GM12878 (cell line): ENCODE measurements at regions not wholly inside any gene's neighbourhood (a gene's known extent, or its start where the extent isn't known, plus 50 kb on each side); places are given as distances from the start of the nearest gene placed in this dataset.

Source experiments
- ATAC-seq: fragments of 200-7000 bp; cut with Tn5 transposase; 3 replicates; pipeline ENCODE4 v1.9.1; 2020; ENCODE audit warnings: mild to moderate bottlenecking, moderate library complexity
- BruUV-seq: library from RNA; stranded (reverse); fragments of 400-500 nt; replicated peaks from 2 replicates; lab custom pipeline; 2021; lab: Mats Ljungman, UMichigan
- CTCF ChIA-PET: fragments of 300-600 bp; sonication (Branson Sonifier 250); formaldehyde crosslinking; extraction: SDS; loops from one replicate; lab custom pipeline; 2021; ENCODE audit warnings: inconsistent platforms; lab: Yijun Ruan, JAX
- POLR2A ChIA-PET: fragments of 350-600 bp; formaldehyde crosslinking; extraction: SDS; loops from one replicate; lab custom pipeline; 2021; ENCODE audit warnings: inconsistent platforms; lab: Charles Lee
- RAD21 ChIA-PET: fragments of 300-600 bp; sonication (Branson Sonifier 250); formaldehyde crosslinking; loops from one replicate; lab custom pipeline; 2023; ENCODE audit warnings: antibody characterized with exemption; ENCODE audit not compliant: unreplicated experiment; lab: Charles Lee
- SMC1A ChIA-PET: fragments of 300-600 bp; sonication (Branson Sonifier 250); formaldehyde crosslinking; loops from one replicate; lab custom pipeline; 2023; ENCODE audit not compliant: unreplicated experiment, uncharacterized antibody; lab: Charles Lee
- DNase-seq: peaks from one replicate; pipeline ENCODE4 v3.0.0-alpha.2; 2011; ENCODE audit warnings: low read depth, low spot score
- FAIRE-seq: peaks from 3 replicates; lab custom pipeline; 2011; peaks lifted over from hg19 to GRCh38; lab: Jason Lieb, UNC
- H2AFZ ChIP-seq: 2 replicates; pipeline ENCODE4 v1.6.0; 2011; ENCODE audit warnings: low read depth, low read length, control low read depth; ENCODE audit not compliant: control insufficient read depth
- H3K27ac ChIP-seq: 2 replicates; pipeline ENCODE4 v1.5.1; 2011; ENCODE audit warnings: control low read depth; ENCODE audit not compliant: control insufficient read depth, insufficient read depth
- H3K27me3 ChIP-seq, 2 experiments: replicated peaks in 1 of 2; 2 replicates each; pipeline versions ENCODE4 v1.6.0 to v1.6.1; 2011; ENCODE audit warnings: low read length in 1 of 2; ENCODE audit not compliant: control insufficient read depth in 2 of 2, insufficient read depth in 2 of 2
- H3K36me3 ChIP-seq, 2 experiments: 2 replicates each; pipeline ENCODE4 v1.5.1; 2011; ENCODE audit warnings: low read length in 1 of 2; ENCODE audit not compliant: control insufficient read depth in 2 of 2, insufficient read depth in 2 of 2
- H3K4me1 ChIP-seq: 2 replicates; pipeline ENCODE4 v1.6.1; 2011; ENCODE audit warnings: mild to moderate bottlenecking, low read length, moderate library complexity, mixed read lengths; ENCODE audit not compliant: control insufficient read depth, insufficient read depth
- H3K4me2 ChIP-seq: 2 replicates; pipeline ENCODE4 v1.6.0; 2011; ENCODE audit warnings: control low read depth; ENCODE audit not compliant: control insufficient read depth, insufficient read depth
- H3K4me3 ChIP-seq: fragments of 200-600 bp; sonication (generic); 2 replicates; pipeline ENCODE4 v1.5.1; 2016
- H3K79me2 ChIP-seq: 2 replicates; pipeline ENCODE4 v1.6.0; 2011; ENCODE audit warnings: low read length; ENCODE audit not compliant: control insufficient read depth, insufficient read depth
- H3K9ac ChIP-seq: 2 replicates; pipeline ENCODE4 v1.8.0; 2011; ENCODE audit warnings: low read length, control low read depth, mixed read lengths; ENCODE audit not compliant: control insufficient read depth, insufficient read depth
- H3K9me3 ChIP-seq: replicated peaks from 3 replicates; pipeline ENCODE4 v1.5.1; 2011; ENCODE audit warnings: mild to moderate bottlenecking, low read length; ENCODE audit not compliant: control insufficient read depth, insufficient read depth
- H4K20me1 ChIP-seq: 2 replicates; pipeline ENCODE4 v1.6.0; 2011; ENCODE audit not compliant: control insufficient read depth, insufficient read depth
- ASH2L ChIP-seq: fragments of 300-600, 200-600 bp; sonication (generic); IDR thresholded peaks from 2 replicates; pipeline ENCODE4 v1.6.1; 2017; ENCODE audit warnings: low read depth, mild to moderate bottlenecking, borderline replicate concordance
- ATF7 ChIP-seq: fragments of 450-650 bp; IDR thresholded peaks from 2 replicates; pipeline ENCODE4 v1.6.1; 2016; ENCODE audit warnings: low read depth, mild to moderate bottlenecking
- BCL11A ChIP-seq: IDR thresholded peaks from 2 replicates; pipeline ENCODE4 v1.6.1; 2011; ENCODE audit warnings: low read depth, low read length
- BCLAF1 ChIP-seq: fragments of 450-650 bp; IDR thresholded peaks from 2 replicates; pipeline ENCODE4 v1.6.1; 2017; ENCODE audit warnings: antibody characterized with exemption, mild to moderate bottlenecking, moderate library complexity
- CBFB ChIP-seq: IDR thresholded peaks from 2 replicates; pipeline ENCODE4 v1.6.1; 2016; ENCODE audit warnings: antibody characterized with exemption, low read depth
- CHD2 ChIP-seq: IDR thresholded peaks from 2 replicates; pipeline ENCODE4 v1.6.1; 2011; ENCODE audit warnings: low read depth, low read length, improper control_type of control experiment, borderline replicate concordance
- ELK1 ChIP-seq: IDR thresholded peaks from 2 replicates; pipeline ENCODE4 v1.6.1; 2012; ENCODE audit warnings: low read depth, low read length, improper control_type of control experiment
- ESRRA ChIP-seq: IDR thresholded peaks from 2 replicates; pipeline ENCODE4 v1.6.1; 2012; ENCODE audit warnings: mild to moderate bottlenecking, low read length, improper control_type of control experiment
- MTA3 ChIP-seq: IDR thresholded peaks from 2 replicates; pipeline ENCODE4 v1.6.1; 2012; ENCODE audit warnings: low read length, inconsistent platforms, borderline replicate concordance
- NFIC ChIP-seq: IDR thresholded peaks from 2 replicates; pipeline ENCODE4 v1.6.1; 2012; ENCODE audit warnings: low read depth, mild to moderate bottlenecking, inconsistent platforms, low read length, moderate library complexity
- PBX3 ChIP-seq: IDR thresholded peaks from 2 replicates; pipeline ENCODE4 v1.6.1; 2011; ENCODE audit warnings: mild to moderate bottlenecking, low read depth, low read length, moderate library complexity; ENCODE audit not compliant: insufficient replicate concordance
- POU2F2 ChIP-seq: IDR thresholded peaks from 3 replicates; pipeline ENCODE4 v1.6.1; 2011; ENCODE audit warnings: low read depth, mild to moderate bottlenecking, low read length, borderline replicate concordance
- RB1 ChIP-seq: fragments of 450-650 bp; formaldehyde crosslinking; IDR thresholded peaks from 2 replicates; pipeline ENCODE4 v1.6.1; 2017; ENCODE audit warnings: mild to moderate bottlenecking, borderline replicate concordance
- RUNX3 ChIP-seq: IDR thresholded peaks from 2 replicates; pipeline ENCODE4 v1.6.1; 2012; ENCODE audit warnings: low read length, inconsistent platforms
- TARDBP ChIP-seq: IDR thresholded peaks from 2 replicates; pipeline ENCODE4 v1.6.1; 2016; ENCODE audit warnings: borderline replicate concordance
- TCF7 ChIP-seq: IDR thresholded peaks from 2 replicates; pipeline ENCODE4 v1.6.1; 2014; ENCODE audit warnings: antibody characterized with exemption, borderline replicate concordance
- WRNIP1 ChIP-seq: IDR thresholded peaks from 2 replicates; pipeline ENCODE4 v1.6.1; 2011; ENCODE audit warnings: low read depth, low read length, improper control_type of control experiment, borderline replicate concordance
- ZBTB4 ChIP-seq: fragments of 450-650 bp; formaldehyde crosslinking; IDR thresholded peaks from 2 replicates; pipeline ENCODE4 v1.4.0; 2022; ENCODE audit warnings: mild to moderate bottlenecking, moderate library complexity
- ZNF207 ChIP-seq: fragments of 450-650 bp; IDR thresholded peaks from 2 replicates; pipeline ENCODE4 v1.6.1; 2014; ENCODE audit warnings: antibody characterized with exemption, mild to moderate bottlenecking, borderline replicate concordance
- ZNF217 ChIP-seq: fragments of 450-650 bp; IDR thresholded peaks from 2 replicates; pipeline ENCODE4 v1.6.1; 2017; ENCODE audit warnings: antibody characterized with exemption, mild to moderate bottlenecking
- WGBS: methylation state at CpG from one replicate; pipeline ENCODE4 v1.1.6; 2016; ENCODE audit warnings: low lambda C conversion rate; ENCODE audit not compliant: insufficient replicate concordance, insufficient coverage; ENCODE audit errors: missing lambda C conversion rate; 5-methylcytosine and 5-hydroxymethylcytosine counted together
- in situ Hi-C: fragments of 300-500 bp; cut with MboI; formaldehyde crosslinking; loops from 9 replicates; pipeline ENCODE4 v1.14.3; 2018; ENCODE audit warnings: mixed read lengths
- intact Hi-C: fragments of 100-400 bp; cut with micrococcal nuclease; formaldehyde crosslinking; loops from one replicate; pipeline ENCODE4 v1.14.2; 2022; ENCODE audit not compliant: unreplicated experiment

- no peaks in the 10 kb centered on the region for H3K27me3 ChIP-seq
- ChIA-PET RAD21 (no interaction called here), SMC1A (no interaction called here), POLR2A (no interaction called here), CTCF (no interaction called here)
- intact Hi-C loops = no loop called here
- DNase-seq = no peak
- BruUV-seq = no TSS peak
- TF ChIP-seq RUNX3 (no peak), ZNF217 (no peak), MTA3 (no peak), NFIC (no peak), ESRRA (no peak), BCLAF1 (no peak), ASH2L (no peak), BCL11A (no peak), CBFB (no peak), RB1 (no peak), ELK1 (no peak), WRNIP1 (no peak), CHD2 (no peak), ZBTB4 (CRISPR knock-in tag) (no peak), TCF7 (no peak), ZNF207 (no peak), ATF7 (no peak), PBX3 (no peak), TARDBP (no peak), POU2F2 (no peak)
- H3K79me2 ChIP-seq = no peaks in the 10 kb centered on the region
- no peak overlapping the region for H3K4me3 ChIP-seq
- H3K27ac ChIP-seq = no peak overlapping the region
- 21% methylated on average over 6 of the region's 9 CpGs for WGBS
- no peak overlapping the region for H2AFZ ChIP-seq
- H3K36me3 ChIP-seq = no peaks in the 10 kb centered on the region
- in situ Hi-C loops = no loop called here
- no peak for FAIRE-seq
- H3K4me2 ChIP-seq = no peak overlapping the region
- no peaks in the 10 kb centered on the region for H3K4me1 ChIP-seq
- H3K9me3 ChIP-seq = no peaks in the 10 kb centered on the region
- no peak for ATAC-seq
- H4K20me1 ChIP-seq = no peaks in the 10 kb centered on the region
- H3K9ac ChIP-seq = no peak overlapping the region
These were observed 141.7 kb upstream of the SPANXB1 start for GRCh38 chrX:140860718-140861117.
